Prostate gland (tissue), 2 donors: ENCODE measurements at regions not wholly inside any gene's neighbourhood (a gene's known extent, or its start where the extent isn't known, plus 50 kb on each side); places are given as distances from the start of the nearest gene placed in this dataset.

ENCODE experiments used
- CTCF ChIP-seq, 4 experiments: fragments of 200-600 bp in 2 of 4; fragments of 450-650 bp in 2 of 4; sonication (generic) in 2 of 4; IDR thresholded peaks; 1 replicate in 3 of 4; 2 replicates in 1 of 4; pipeline ENCODE4 v1.5.1; 2016 to 2019; ENCODE audit warnings: antibody characterized with exemption in 4 of 4, mild to moderate bottlenecking in 2 of 4, moderate library complexity in 2 of 4
- POLR2AphosphoS5 ChIP-seq: sonication (generic); formaldehyde crosslinking; IDR thresholded peaks from one replicate; pipeline ENCODE4 v1.6.1; 2017; ENCODE audit warnings: antibody characterized with exemption

GRCh38 chr18:29191263-29191662, 1014.3 kb upstream of the CDH2 start:
- TF ChIP-seq CTCF (IDR thresholded peaks at IDR 0.05) (no peak), POLR2AphosphoS5 (no peak)
